ENCODE measurements at regions not wholly inside any gene's neighbourhood (a gene's known extent, or its start where the extent isn't known, plus 50 kb on each side); places are given as distances from the start of the nearest gene placed in this dataset.
"Not testable (repeated sequence)": the region's sequence is repeated elsewhere in the genome, so short reads cannot be mapped to it uniquely, and the experiment has no call there.

DNA sequence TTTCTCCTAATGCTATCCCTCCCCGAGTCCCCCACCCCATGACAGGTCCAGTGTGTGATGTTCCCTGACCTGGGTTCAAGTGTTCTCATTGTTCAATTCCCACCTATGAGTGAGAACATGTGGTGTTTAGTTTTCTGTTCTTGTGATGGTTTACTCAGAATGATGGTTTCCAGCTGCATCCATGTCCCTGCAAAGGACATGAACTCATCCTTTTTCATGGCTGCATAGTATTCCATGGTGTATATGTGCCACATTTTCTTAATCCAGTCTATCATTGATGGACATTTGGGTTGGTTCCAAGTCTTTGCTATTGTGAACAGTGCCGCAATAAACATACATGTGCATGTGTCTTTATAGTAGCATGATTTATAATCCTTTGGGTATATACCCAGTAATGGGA lies 90.5 kb upstream of the HS3ST4 start:
- in situ Hi-C loops (cut with MboI; ENCODE audit: low sequenced_read_pairs); H2AFZ ChIP-seq (replicated peaks; ENCODE audit: low read length, poor library complexity); H3K9ac ChIP-seq (ENCODE audit: low read depth, low read length); H4K91ac ChIP-seq (ENCODE audit: insufficient read depth, low read depth, low read length); H3K9me3 ChIP-seq (ENCODE audit: control insufficient read depth, insufficient read depth, low read length); H3K27ac ChIP-seq (ENCODE audit: insufficient read depth, low read length); dilution Hi-C loops (cut with HindIII; ENCODE audit: low sequenced_read_pairs, unreplicated experiment); H3K4me3 ChIP-seq (ENCODE audit: insufficient read depth, low read depth, low read length); POLR2A ChIA-PET (ENCODE audit: unreplicated experiment); H3K9me1 ChIP-seq (ENCODE audit: insufficient read depth, low read length); DNase-seq; H3K18ac ChIP-seq (ENCODE audit: low read depth, low read length); H2BK5ac ChIP-seq (ENCODE audit: low read depth, low read length, poor library complexity, severe bottlenecking); H2BK20ac ChIP-seq (ENCODE audit: low read depth, low read length); H3K4me1 ChIP-seq (ENCODE audit: control insufficient read depth, insufficient read depth, low read length); H4K20me1 ChIP-seq (ENCODE audit: insufficient read depth, low read length); H3K14ac ChIP-seq (replicated peaks; ENCODE audit: low read depth, low read length); H4K5ac ChIP-seq (ENCODE audit: low read depth, low read length); BruUV-seq (replicated peaks); H3K4me2 ChIP-seq (ENCODE audit: low read depth, low read length); H3K23ac ChIP-seq (ENCODE audit: low read depth, low read length); intact Hi-C loops (cut with micrococcal nuclease); H4K8ac ChIP-seq (ENCODE audit: low read depth in 2 of 2, low read length in 2 of 2); H2AK9ac ChIP-seq (replicated peaks; ENCODE audit: low read depth, low read length, poor library complexity); H2BK120ac ChIP-seq (ENCODE audit: low read depth, low read length); H2AK5ac ChIP-seq (ENCODE audit: low read depth, low read length); ATAC-seq (ENCODE audit: low read depth); H2BK15ac ChIP-seq (ENCODE audit: low read depth, low read length); H3K56ac ChIP-seq (ENCODE audit: extremely low read depth, insufficient read depth, low read length); H3K4ac ChIP-seq (ENCODE audit: low read depth, low read length); H3K27me3 ChIP-seq (ENCODE audit: control insufficient read depth, insufficient read depth, low read length); H3K36me3 ChIP-seq (ENCODE audit: control insufficient read depth, insufficient read depth, low read length); CTCF ChIA-PET; H3K79me1 ChIP-seq (ENCODE audit: low read depth in 1 of 2, low read length in 2 of 2): not testable (repeated sequence)
- WGBS, 2 experiments (ENCODE audit: extremely low coverage in 2 of 2, insufficient read length in 1 of 2) = no CpG with 5 or more reads among the region's 2 CpGs
